Vagina (tissue), 2 donors: ENCODE measurements at regions not wholly inside any gene's neighbourhood (a gene's known extent, or its start where the extent isn't known, plus 50 kb on each side); places are given as distances from the start of the nearest gene placed in this dataset.

Experiments
- DNase-seq, 2 donors: peaks; one replicate each; pipeline ENCODE4 v3.0.0-alpha.2; 2017; ENCODE audit errors: extremely low spot score in 2 of 2
- H3K27ac ChIP-seq: fragments of 200-600 bp; sonication (generic); one replicate; pipeline ENCODE4 v1.5.1; 2019
- H3K27me3 ChIP-seq: fragments of 200-600 bp; sonication (generic); one replicate; pipeline ENCODE4 v1.5.1; 2019
- H3K36me3 ChIP-seq, 2 donors: fragments of 200-600 bp; sonication (generic); one replicate each; pipeline ENCODE4 v1.5.1; 2017 to 2019
- H3K4me1 ChIP-seq: fragments of 200-600 bp; sonication (generic); one replicate; pipeline ENCODE4 v1.5.1; 2019
- H3K4me3 ChIP-seq, 2 donors: fragments of 200-600 bp; sonication (generic); 1 replicate in 1 of 2; 2 replicates in 1 of 2; pipeline ENCODE4 v1.5.1; 2016 to 2019
- H3K9me3 ChIP-seq: fragments of 200-600 bp; sonication (generic); one replicate; pipeline ENCODE4 v1.5.1; 2019
- POLR2A ChIP-seq, 2 donors: fragments of 450-650 bp; IDR thresholded peaks; one replicate each; pipeline ENCODE4 v1.6.1; 2017; ENCODE audit warnings: antibody characterized with exemption in 2 of 2, mild to moderate bottlenecking in 2 of 2, moderate library complexity in 2 of 2
- POLR2AphosphoS5 ChIP-seq, 2 donors: sonication (generic); formaldehyde crosslinking; IDR thresholded peaks; one replicate each; pipeline ENCODE4 v1.9.0; 2017; ENCODE audit warnings: antibody characterized with exemption in 2 of 2, mild to moderate bottlenecking in 2 of 2, low read depth in 1 of 2; ENCODE audit not compliant: insufficient read depth in 1 of 2
- intact Hi-C: fragments of 100-400 bp; cut with DNase I; formaldehyde crosslinking; loops from one replicate; pipeline ENCODE4 v1.15.1; 2023
- TF ChIP-seq, protein P1 (sequence below), 3 experiments: fragments of 450-650 bp in 2 of 3; fragments of 200-600 bp in 1 of 3; sonication (generic) in 1 of 3; IDR thresholded peaks; one replicate each; pipeline ENCODE4 v1.5.1; 2017 to 2019; ENCODE audit warnings: antibody characterized with exemption in 3 of 3, mild to moderate bottlenecking in 2 of 3, moderate library complexity in 2 of 3

DNA sequence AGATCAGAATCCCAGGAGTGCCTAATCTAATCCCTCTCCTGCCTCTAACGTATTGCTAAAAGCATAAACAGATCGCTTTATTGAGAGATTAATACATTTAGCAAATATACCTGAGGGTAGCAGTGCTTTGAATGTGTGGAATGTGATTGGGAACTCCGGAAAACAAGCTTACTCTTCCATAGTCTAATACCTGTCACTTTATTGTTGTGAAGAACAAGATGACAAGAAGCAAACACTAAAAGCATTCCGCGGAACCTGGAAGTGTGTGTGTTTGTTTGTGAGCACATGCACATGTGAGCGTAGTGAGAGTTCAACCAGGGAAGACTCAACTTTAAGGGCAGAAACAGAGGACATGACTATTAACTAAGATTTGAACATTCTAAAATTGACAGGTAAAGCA lies 265.0 kb upstream of the GJE1 start:
- Histone ChIP-seq H3K4me1 (no peaks in the 10 kb centered on the region), H3K36me3 (no peaks in the 10 kb centered on the region), H3K4me3 (no peak overlapping the region), H3K27me3 (no peaks in the 10 kb centered on the region), H3K9me3 (no peaks in the 10 kb centered on the region), H3K27ac (no peak overlapping the region)
- TF ChIP-seq POLR2AphosphoS5 (IDR thresholded peaks at IDR 0.05; ENCODE audit: insufficient read depth in 1 of 2, low read depth in 1 of 2): no peak
- TF ChIP-seq, protein P1, sequence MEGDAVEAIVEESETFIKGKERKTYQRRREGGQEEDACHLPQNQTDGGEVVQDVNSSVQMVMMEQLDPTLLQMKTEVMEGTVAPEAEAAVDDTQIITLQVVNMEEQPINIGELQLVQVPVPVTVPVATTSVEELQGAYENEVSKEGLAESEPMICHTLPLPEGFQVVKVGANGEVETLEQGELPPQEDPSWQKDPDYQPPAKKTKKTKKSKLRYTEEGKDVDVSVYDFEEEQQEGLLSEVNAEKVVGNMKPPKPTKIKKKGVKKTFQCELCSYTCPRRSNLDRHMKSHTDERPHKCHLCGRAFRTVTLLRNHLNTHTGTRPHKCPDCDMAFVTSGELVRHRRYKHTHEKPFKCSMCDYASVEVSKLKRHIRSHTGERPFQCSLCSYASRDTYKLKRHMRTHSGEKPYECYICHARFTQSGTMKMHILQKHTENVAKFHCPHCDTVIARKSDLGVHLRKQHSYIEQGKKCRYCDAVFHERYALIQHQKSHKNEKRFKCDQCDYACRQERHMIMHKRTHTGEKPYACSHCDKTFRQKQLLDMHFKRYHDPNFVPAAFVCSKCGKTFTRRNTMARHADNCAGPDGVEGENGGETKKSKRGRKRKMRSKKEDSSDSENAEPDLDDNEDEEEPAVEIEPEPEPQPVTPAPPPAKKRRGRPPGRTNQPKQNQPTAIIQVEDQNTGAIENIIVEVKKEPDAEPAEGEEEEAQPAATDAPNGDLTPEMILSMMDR (IDR thresholded peaks at IDR 0.05): no peak
- DNase-seq: no peak
- intact Hi-C loops: no loop called here

DNA sequence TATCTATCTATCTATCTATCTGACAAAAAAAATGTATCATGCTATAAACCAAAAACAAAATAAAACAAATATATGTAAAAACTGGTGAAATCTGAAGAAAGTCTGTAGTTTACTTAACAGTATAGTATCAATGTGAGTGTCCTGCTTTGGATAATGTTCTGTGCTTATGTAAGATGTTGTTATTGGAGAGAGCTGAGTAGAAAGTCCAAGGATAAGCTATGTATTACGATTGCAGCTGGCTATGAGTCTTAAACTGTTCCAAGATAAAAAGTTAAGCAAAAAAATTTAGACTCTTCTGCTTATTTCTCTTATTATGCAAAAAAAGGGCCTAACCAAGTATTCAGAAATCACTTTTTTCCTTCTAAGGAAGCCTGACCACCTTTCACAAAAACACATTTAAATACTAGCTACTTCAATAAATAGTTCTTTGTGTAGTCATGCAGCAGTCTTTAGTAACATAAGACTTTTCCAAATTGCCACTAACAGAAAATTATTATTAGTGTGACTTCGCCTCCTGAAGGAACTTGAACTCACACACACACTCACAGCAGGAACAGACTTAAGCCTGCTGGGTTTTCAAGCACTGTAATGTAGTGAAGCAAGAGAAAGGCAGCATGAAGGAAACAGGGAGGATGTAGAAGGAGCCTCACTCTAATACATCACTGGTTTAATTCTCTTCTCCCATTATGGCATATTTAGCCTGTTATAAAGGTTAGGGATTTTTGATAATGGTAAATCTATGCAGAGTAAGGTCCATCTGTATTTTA lies 265.8 kb upstream of the GJE1 start:
- no peaks in the 10 kb centered on the region for H3K9me3 ChIP-seq
- no peaks in the 10 kb centered on the region for H3K4me1 ChIP-seq
- no peaks in the 10 kb centered on the region for H3K36me3 ChIP-seq
- no peak overlapping the region for H3K4me3 ChIP-seq
- intact Hi-C loops: no loop called here
- TF ChIP-seq POLR2A (IDR thresholded peaks at IDR 0.05) (no peak), POLR2AphosphoS5 (IDR thresholded peaks at IDR 0.05; ENCODE audit: insufficient read depth in 1 of 2, low read depth in 1 of 2) (no peak)
- TF ChIP-seq, protein P1 (IDR thresholded peaks at IDR 0.05): no peak
- H3K27ac ChIP-seq: no peak overlapping the region
- DNase-seq: no peak
- no peaks in the 10 kb centered on the region for H3K27me3 ChIP-seq

DNA sequence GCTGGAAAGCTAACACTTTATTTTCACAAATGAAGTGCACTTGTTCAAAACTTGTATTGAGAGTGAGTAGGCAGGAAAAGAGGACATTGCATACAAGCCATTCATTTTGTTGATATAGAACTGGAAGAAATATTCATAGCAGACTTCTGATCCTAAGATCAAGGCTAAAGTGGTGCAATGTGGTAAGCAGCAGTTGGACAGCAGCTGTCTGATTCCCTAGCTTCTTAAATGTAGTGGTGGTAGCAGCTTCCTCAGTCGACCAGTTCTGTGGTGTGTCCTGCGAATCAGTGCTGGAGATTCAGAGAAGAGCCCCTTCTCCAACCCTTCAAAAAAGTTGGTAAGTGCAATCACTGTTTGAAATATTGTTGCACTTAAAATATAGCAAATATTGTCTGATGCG lies 281.7 kb upstream of the GJE1 start:
- Histone ChIP-seq H3K27ac (no peak overlapping the region), H3K4me1 (no peaks in the 10 kb centered on the region), H3K4me3 (no peak overlapping the region), H3K36me3 (no peaks in the 10 kb centered on the region), H3K27me3 (no peaks in the 10 kb centered on the region), H3K9me3 (no peaks in the 10 kb centered on the region)
- TF ChIP-seq POLR2AphosphoS5 (IDR thresholded peaks at IDR 0.05; ENCODE audit: insufficient read depth in 1 of 2, low read depth in 1 of 2) (no peak), POLR2A (IDR thresholded peaks at IDR 0.05) (no peak)
- TF ChIP-seq, protein P1 (IDR thresholded peaks at IDR 0.05): no peak
- DNase-seq: no peak
- intact Hi-C loops: no loop called here

DNA sequence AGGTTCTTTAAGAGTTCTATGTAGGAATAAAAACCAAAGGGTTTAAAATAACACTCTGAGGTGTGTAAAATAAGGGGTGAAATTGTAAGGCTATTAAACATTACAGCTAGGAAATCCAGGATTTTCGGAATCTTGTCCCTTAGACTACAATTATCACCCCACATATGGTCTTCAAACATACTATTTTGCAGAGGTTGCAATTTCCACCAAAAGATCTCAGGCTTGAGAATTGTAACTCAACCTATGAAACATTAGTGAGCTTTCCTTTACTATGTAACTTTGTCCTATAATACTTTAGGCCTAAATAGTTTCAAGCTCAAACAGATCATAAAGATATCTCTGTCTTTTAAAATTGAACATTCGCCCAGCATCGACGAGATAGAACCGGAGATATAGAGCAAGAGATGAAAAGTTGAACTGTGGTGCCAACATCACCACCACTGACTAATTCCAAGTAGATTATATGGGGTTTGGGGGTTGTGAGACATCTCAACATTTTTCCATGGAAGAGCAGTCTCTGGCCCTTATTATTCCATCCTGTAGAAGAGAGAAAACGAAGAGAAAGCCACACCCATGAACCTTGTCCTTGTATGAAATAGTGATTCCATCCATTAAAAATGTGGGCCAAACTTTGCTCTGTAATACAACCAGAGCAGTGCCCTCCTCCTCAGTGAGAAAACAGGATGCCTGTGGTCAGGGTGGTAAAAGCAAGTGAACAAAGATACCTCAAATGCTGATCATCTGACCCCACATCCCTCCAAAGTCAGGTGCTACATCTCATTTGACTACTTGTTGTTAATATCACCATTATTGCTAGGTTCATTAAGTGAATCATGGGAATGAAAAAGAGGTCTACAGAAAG lies 284.5 kb upstream of the GJE1 start:
- H3K9me3 ChIP-seq: no peaks in the 10 kb centered on the region
- no peaks in the 10 kb centered on the region for H3K27me3 ChIP-seq
- H3K4me1 ChIP-seq: no peaks in the 10 kb centered on the region
- H3K27ac ChIP-seq: no peak overlapping the region
- H3K4me3 ChIP-seq: no peak overlapping the region
- no peak for DNase-seq
- H3K36me3 ChIP-seq: no peaks in the 10 kb centered on the region
- intact Hi-C loops: no loop called here
- no peak for TF ChIP-seq POLR2AphosphoS5 (IDR thresholded peaks at IDR 0.05; ENCODE audit: insufficient read depth in 1 of 2, low read depth in 1 of 2)
- no peak for TF ChIP-seq POLR2A (IDR thresholded peaks at IDR 0.05)
- TF ChIP-seq, protein P1 (IDR thresholded peaks at IDR 0.05): no peak

DNA sequence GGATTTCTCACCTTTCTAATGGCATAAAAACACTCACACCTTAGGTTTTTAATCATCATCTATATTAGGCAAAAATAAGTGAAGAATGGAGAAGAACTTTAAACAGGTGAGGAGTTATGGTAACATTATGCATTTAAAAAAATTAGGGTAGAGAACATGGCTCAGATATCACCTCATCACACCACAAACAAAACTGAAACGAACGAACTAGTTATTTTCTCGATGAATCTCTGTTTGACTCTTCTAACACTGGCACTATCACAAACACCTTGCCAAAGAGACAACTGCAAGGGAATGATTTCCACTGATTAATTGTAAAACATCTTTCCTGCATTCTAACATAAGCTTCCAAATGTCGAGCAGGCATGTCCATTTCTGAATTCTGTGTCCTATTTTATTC lies 286.1 kb upstream of the GJE1 start:
- no peak for DNase-seq
- Histone ChIP-seq H3K9me3 (no peaks in the 10 kb centered on the region), H3K36me3 (no peaks in the 10 kb centered on the region), H3K27me3 (no peaks in the 10 kb centered on the region), H3K4me1 (no peaks in the 10 kb centered on the region), H3K27ac (no peak overlapping the region), H3K4me3 (no peak overlapping the region)
- TF ChIP-seq POLR2A (IDR thresholded peaks at IDR 0.05) (no peak), POLR2AphosphoS5 (IDR thresholded peaks at IDR 0.05; ENCODE audit: insufficient read depth in 1 of 2, low read depth in 1 of 2) (no peak)
- TF ChIP-seq, protein P1 (IDR thresholded peaks at IDR 0.05): no peak
- intact Hi-C loops: no loop called here
